ENCODE measurements at regions not wholly inside any gene's neighbourhood (a gene's known extent, or its start where the extent isn't known, plus 50 kb on each side); places are given as distances from the start of the nearest gene placed in this dataset.
"Not testable (repeated sequence)": the region's sequence is repeated elsewhere in the genome, so short reads cannot be mapped to it uniquely, and the experiment has no call there.

GRCh38 chr17:20774472-20775135 lies 195.1 kb downstream of the CDRT15L2 start:
- no peak for DNase-seq

DNA sequence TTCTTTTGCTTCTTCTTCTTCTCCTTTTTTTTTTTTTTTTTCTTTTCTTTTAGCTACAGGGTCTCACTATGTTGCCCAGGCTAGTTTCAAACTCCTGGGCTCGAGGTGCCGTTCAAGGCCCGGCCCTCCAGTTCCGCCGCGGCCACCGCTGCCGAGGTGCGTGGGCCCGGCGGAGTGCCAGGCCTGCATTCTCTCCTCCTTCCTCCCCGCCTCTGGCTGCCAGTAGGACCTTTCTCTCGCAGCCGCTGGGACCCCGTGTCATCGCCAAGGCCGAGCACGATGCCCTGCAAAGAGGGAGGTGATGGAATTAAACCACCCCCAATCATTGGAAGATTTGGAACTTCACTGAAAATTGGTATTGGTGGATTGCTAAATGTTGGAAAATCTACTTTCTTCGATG lies 195.8 kb downstream of the CDRT15L2 start:
- no peak for DNase-seq

- no peak for DNase-seq
Measured at GRCh38 chr17:20779521-20779920, 200.0 kb downstream of the CDRT15L2 start.

DNA sequence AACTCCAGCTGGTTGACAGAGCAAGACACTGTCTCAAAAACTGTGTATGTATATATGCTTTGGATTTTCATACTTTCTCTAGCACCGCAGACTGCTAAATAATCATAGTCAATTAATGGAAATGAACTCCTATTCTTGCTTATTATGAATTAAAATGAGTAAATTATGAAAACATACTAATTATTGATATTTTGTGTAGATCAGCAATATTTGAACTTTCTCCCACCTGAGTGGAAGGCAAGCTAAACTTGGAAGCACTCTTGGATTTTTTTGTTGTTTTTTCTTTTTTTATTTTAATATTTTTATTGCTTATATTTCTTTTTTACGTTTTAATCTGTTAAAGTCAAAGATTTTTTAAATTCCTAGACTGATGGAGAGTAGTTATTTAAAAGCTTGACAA lies 201.7 kb downstream of the CDRT15L2 start:
- no peak for DNase-seq

DNA sequence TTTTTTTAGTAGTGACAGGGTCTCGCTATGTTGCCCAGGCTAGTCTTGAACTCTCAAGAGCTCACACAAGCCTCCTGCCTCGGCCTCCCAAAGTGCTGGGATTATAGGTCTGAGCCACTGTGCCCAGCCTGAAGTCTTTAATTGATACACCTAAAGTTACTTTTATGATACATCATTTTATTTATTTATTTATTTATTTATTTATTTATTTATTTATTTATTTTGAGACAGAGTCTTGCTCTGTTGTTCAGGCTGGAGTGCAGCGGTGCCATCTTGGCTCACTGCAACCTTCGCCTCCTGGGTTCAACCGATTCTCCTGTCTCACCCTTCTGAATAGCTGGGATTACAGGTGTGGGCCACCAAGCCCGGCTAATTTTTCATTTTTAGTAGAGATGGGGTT lies 202.3 kb downstream of the CDRT15L2 start:
- not testable (repeated sequence) for DNase-seq

GRCh38 chr17:20783091-20783490 lies 203.6 kb downstream of the CDRT15L2 start:
- no peak for DNase-seq

GRCh38 chr17:20784100-20784665 lies 204.7 kb downstream of the CDRT15L2 start:
- no peak for DNase-seq

DNA sequence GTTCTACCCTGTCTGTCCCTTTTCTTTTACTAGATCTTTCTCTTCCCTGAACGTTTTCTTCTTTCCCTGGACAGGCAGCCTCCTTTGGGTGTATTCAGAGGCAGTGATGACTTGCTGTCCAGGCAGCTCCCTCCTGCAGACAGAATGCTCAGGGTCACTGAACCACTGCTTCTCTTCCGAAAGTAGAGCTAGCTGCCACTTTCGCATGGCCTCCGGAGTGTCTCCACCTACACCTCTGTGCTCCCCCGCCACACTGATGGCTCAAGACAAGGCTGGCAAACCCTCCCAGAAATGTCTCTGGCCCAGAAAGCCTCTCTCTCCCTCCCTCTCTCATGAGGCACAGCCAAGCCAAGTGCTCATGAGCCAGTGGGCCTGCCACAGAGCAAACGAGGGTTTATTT lies 207.8 kb downstream of the CDRT15L2 start:
- DNase-seq, result no peak

DNA sequence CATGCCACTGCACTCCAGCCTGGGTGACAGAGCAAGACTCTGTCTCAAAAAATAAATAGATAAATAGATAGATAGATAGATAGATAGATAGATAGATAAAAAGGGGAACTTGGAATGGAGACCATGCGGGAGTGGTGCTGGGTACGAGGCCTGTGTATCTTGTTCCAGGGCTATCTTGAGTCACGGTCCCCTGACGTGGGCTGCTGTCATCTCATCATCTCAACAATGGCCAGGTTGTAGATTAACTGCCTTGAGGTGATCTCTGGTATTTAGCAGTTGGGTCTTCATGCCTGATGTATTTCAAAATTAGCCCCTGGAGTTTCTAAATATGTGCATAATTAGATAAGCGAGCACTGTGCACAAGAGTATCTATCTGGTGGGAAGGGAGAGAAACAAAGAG lies 212.1 kb downstream of the CDRT15L2 start:
- DNase-seq, result no peak

DNA sequence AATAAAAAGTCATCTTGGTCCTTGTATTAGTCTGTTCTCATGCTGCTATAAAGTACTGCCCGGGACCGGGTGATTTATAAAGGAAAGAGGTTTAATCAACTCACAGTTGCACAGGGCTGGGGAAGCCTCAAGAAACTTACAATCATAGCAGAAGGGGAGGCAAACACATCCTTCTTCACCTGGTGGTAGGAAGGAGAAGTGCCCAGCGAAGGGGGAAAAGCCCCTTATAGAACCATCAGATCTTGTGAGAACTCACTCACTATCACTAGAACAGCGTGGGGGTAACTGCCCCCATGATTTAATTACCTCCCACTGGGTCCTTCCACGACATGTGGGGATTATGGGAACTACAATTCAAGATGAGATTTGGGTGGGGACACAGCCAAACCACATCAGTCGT lies 215.0 kb downstream of the CDRT15L2 start:
- not testable (repeated sequence) for DNase-seq

GRCh38 chr17:20797292-20797691 lies 217.8 kb downstream of the CDRT15L2 start:
- DNase-seq, result no peak

- no peak for DNase-seq
Measured at GRCh38 chr17:20800146-20800545, 220.6 kb downstream of the CDRT15L2 start.

DNA sequence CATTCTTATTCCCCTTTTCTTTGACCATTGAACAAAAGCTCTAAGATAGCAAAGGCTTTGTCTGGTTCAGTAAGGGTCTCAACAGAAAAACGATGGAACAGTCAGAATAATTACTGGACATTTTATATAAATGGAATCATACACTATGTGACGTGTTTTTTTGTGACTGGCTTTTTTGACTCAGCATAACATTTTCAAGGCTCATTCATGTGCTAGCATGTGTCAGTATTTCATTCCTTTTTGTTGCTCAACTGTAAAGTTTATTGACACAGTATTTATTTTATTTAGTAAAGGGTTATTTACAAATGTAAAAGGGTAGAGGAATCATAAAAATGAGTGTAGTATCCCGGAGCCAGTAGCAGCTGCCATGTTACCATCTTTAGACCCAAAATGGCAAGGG lies 226.2 kb downstream of the CDRT15L2 start:
- no peak for DNase-seq

DNA sequence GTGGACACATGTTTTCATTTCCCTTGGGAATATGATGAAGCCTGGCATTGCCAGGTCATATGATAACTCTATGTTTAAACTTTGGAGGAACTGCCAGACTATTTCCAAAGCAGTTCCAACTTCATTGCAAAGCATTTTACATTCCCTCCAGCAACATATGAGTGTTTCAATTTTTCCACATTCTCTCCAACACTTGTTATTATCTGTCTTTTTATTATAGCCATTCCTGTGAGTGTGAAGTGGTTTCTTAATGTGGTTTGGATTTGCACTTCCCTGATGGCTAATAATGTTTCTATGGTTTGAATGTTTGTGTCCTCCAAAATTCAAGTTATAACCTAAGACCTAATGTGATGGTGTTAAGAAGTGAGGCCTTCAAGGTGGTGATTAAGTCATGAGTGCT lies 228.0 kb downstream of the CDRT15L2 start:
- DNase-seq, result not testable (repeated sequence)

DNA sequence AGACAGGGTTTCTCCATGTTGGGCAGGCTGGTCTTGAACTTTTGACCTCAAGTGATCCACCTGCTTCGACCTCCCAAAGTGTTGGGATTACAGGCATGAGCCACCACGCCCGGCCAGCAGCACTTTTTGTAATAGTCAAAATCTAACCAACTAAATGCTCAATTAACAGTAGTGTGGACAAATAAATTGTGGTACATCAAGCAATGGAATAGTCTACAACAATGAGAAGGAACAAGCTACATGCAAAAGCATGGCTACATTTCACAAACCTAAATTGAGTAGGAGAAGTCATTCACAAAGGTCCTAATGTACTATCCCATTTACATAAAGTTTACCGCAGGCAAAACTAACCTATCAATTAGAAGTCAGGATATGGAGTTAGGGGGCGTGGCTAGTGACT lies 227.4 kb downstream of the USP22 start:
- not testable (repeated sequence) for DNase-seq

- no peak for DNase-seq
Measured at GRCh38 chr17:20823905-20824304, 218.9 kb downstream of the USP22 start.

GRCh38 chr17:20825539-20825938 lies 217.3 kb downstream of the USP22 start:
- DNase-seq, result no peak

- not testable (repeated sequence) for DNase-seq
Measured at GRCh38 chr17:20840453-20840852, 202.4 kb downstream of the USP22 start.

DNA sequence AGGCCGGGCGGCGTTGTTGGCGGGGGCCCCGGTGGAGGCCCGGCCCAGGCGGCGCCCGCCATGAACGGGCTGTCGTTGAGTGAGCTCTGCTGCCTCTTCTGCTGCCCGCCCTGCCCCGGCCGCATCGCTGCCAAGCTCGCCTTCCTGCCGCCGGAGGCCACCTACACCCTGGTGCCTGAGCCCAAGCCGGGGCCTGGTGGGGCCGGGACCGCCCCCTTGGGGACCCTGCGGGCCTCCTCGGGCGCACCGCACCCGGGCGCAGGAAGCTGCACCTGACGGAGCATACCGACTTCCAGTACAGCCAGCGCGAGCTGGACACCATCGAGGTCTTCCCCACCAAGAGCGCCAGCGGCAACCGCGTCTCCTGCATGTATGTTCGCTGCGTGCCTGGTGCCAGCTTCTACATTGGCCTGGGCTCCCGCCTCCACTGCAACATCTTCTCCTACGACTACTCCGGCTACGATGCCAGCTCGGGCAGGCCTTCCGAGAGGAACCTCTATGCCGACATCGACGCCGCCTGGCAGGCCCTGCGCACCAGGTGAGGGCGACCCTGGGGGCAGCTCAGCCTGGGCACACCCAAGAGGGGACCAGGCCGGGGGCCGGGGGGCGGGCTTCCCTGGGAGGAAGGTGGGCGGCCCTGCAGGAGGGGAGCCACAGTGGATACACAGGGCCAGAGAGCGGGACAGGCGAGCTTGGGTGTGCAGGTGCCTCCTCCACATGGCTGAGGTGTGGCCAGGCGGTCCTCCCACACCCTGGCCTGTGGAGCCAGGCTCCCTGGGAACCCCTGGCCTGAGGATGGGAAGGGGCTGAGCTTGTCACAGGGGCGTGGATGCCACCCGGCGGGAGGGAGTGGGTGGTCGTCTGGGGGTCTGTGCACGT lies 201.6 kb downstream of the USP22 start:
- DNase-seq, result not testable (repeated sequence)

DNA sequence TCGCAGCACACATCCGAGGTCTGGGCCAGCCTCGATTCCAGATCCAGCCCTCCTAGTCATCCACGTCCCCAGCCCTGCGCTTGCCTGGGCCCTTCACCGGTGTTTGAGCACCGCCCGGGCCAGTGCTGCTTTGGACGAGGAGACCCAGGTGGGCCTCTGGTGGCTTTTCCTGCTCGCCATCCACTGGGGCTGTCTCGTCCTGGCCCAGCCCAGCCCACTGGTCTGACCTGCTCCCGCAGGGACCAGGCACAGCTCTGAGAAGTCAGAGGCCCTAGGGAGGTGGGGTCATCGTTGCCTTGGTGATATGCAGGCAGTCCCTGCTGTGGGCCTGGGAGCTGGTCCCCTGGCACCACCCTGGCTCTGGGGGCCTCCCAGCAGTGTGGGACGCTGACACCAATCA lies 200.8 kb downstream of the USP22 start:
- not testable (repeated sequence) for DNase-seq

GRCh38 chr17:20843261-20843660 lies 199.6 kb downstream of the USP22 start:
- DNase-seq, result not testable (repeated sequence)

DNA sequence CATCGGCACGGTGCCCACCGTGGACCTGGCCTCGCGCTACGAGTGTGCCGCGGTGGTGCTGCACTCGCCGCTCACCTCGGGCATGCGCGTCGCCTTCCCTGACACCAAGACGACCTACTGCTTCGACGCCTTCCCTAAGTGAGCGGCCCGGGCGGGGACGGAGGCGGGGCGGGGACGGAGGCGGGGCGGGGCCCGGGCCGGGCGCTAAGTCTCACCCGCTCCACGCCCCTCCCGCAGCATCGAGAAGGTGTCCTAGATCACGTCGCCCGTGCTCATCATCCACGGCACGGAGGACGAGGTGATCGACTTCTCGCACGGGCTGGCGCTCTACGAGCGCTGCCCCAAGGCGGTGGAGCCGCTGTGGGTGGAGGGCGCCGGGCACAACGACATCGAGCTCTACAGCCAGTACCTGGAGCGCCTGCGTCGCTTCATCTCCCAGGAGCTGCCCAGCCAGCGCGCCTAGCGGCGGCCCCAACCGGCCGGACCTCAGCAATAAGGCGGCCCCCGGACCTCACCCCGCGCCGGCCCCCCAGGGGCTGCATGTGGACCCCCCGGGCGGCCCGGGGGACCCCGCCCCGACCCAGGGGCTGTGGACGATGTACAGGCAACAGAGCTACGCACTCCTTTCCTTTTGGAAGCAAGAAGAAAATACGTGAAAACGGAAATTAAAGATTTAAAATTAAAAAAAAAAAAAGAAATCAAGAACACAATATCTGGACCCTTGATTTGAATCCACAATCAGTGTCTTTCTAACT lies 198.8 kb downstream of the USP22 start:
- not testable (repeated sequence) for DNase-seq

GRCh38 chr17:20848869-20849443 lies 193.9 kb downstream of the USP22 start:
- DNase-seq, result not testable (repeated sequence)

Measured in NCI-H226 (cell line).